GM18951 (cell line): ENCODE measurements at regions not wholly inside any gene's neighbourhood (a gene's known extent, or its start where the extent isn't known, plus 50 kb on each side); places are given as distances from the start of the nearest gene placed in this dataset.
"Not testable (repeated sequence)": the region's sequence is repeated elsewhere in the genome, so short reads cannot be mapped to it uniquely, and the experiment has no call there.

Experiments used
- POLR2A ChIP-seq: IDR thresholded peaks from 4 replicates; pipeline ENCODE4 v1.6.1; 2011; ENCODE audit warnings: mild to moderate bottlenecking; ENCODE audit not compliant: insufficient read length, insufficient read depth; ENCODE audit errors: extremely low read depth
- in situ Hi-C: fragments of 300-500 bp; cut with MboI; formaldehyde crosslinking; loops from one replicate; pipeline ENCODE4 v1.12.0; 2022; ENCODE audit warnings: low sequenced_read_pairs, mixed read lengths, inconsistent platforms; ENCODE audit not compliant: unreplicated experiment

DNA sequence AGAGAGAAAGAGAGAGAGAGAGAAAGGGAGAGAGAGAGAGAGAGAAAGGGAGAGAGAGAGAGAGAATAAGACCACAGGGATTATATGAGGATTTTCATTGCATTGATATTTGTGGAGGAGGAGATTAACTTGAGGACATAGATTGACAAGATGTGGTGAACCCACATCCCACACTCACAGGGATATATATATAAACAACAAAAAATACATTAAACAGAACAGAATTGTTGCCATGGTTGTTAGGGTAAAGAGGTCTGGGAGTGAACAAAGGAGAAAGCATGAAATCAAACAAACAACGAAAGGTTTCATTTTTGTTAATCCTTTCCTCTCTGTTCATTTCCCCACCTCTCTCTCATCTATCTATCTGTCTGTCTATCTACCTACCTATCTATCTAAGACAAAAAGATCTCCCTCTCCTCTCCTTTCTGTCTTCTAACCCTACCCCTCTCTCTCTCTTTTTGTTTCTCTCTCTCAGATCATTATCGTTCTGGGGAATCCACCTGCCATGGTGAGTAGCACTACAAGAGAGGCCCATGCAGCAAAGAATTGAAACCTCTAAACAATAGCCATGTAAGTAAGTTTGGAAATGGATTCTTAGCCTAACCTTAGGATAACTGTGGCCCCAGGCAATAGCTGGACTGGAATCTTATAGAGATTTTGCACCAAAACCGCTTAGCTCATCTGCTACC lies 280.9 kb downstream of the RAP2B start:
- TF ChIP-seq POLR2A = no peak
- in situ Hi-C loops = no loop called here

GRCh38 chr3:153443961-153444360 lies 281.9 kb downstream of the RAP2B start:
- no peak for TF ChIP-seq POLR2A
- in situ Hi-C loops = no loop called here

DNA sequence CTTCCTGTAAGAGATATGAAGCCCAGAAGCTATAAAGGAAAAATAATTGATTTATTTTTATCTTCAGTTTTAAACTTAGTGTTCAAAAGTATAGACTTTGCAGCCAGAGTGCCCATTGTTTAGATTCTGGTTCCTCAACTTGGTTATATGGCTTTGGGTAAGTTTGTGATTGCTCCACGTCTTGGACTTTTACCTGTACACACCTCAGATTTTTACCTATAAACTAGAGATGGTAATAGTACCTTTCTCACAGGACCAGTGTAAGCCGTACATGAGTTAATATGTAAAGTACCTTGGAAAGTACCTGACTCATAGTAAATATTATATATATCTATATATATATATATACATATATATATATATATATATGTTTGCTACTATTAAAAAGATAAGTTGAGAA lies 283.8 kb downstream of the RAP2B start:
- in situ Hi-C loops = no loop called here
- TF ChIP-seq POLR2A = no peak

DNA sequence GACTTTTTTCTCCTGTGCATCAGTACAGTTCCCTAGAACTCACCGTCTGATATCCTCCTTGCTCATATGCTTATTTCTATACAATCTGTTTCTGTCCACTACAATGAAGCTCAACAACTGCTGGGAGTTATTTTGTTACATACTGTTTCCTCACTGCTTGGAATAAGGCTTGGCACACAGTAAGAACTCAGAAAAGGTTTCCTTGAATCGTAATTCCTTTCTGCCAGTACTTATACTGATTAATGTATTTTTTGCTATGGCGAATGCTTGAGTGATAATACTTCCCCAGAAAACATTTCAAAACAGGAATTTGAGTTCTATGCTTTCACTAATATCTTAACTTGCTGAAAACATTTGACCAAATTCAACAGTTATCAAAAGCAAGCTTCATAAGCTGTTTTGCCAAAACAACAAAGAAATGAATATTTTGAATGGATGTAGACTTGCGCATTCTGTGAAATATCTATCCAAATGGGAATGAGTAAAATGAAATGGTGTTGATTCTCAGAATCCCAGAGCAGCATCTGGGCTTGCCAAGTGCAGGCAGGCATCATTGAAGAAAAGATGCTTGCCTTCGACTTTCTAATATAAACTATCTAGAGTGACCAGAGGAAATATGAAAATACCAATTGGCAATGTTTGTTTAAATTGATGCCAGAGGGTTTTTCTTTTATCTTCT lies 286.3 kb downstream of the RAP2B start:
- in situ Hi-C loops = no loop called here
- TF ChIP-seq POLR2A = no peak

- in situ Hi-C loops = no loop called here
- TF ChIP-seq POLR2A = no peak
These were observed 295.0 kb downstream of the RAP2B start for GRCh38 chr3:153456833-153457545.

- no peak for TF ChIP-seq POLR2A
- in situ Hi-C loops = no loop called here
These were observed 296.9 kb downstream of the RAP2B start for GRCh38 chr3:153458881-153459280.

GRCh38 chr3:153462545-153462944 lies 300.5 kb downstream of the RAP2B start:
- in situ Hi-C loops = no loop called here
- TF ChIP-seq POLR2A = no peak

DNA sequence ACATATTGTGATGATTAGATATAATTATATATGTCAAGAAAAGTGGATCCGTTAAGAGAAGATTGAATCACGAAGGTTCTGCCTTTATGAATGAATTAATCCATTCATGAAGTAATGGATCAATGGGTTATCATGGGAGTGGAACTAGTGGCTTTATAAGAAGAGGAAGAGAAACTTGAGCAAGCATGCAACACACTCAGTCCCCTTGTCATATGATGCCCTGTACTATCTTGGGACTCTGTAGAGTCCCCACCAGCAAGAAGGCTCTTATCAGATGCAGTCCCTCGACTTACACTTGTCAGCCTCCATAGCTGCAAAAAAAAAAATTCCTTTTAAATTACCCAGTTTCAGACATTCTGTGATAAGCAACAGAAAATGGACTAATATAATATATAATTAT lies 301.9 kb downstream of the RAP2B start:
- in situ Hi-C loops = no loop called here
- no peak for TF ChIP-seq POLR2A

DNA sequence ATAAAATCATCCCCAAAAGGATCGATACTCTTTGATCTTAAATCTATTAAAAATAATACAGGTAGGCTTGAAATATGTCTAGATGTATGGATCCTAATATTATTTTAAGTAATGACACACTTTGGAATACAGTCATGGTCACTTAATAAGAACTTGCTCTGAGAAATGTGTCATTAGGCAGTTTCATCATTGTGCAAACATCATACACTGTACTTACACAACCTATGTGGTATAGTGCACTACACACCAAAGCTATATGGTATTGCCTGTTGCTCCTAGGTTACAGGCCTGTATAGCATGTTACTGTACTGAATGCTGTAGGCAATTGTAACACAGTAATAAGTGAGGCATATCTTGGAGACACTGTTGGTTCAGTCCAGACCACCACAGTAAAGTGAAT lies 307.1 kb downstream of the RAP2B start:
- in situ Hi-C loops = no loop called here
- TF ChIP-seq POLR2A = no peak

GRCh38 chr3:153484842-153485241 lies 322.8 kb downstream of the RAP2B start:
- no peak for TF ChIP-seq POLR2A
- in situ Hi-C loops = no loop called here

GRCh38 chr3:153495422-153495821 lies 333.4 kb downstream of the RAP2B start:
- TF ChIP-seq POLR2A = no peak
- in situ Hi-C loops = no loop called here

DNA sequence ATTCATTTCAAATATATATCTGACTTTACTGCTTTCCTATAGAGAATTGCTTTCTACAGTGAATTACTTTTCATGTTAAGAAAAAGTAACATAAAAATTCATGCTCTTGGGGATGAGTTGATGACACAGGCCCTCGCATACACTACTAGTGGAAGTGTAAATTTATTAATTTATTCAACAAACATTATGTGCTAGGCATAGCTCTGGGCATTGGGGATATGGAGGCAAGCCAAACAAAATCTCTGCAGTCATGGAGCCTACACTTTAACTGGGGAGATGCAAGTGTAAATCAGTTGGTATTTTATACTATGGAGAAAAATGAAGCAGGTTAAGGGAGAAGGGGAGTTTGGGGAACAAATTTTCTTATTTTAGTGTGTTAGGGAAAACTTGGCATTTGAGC lies 340.7 kb downstream of the RAP2B start:
- in situ Hi-C loops = no loop called here
- no peak for TF ChIP-seq POLR2A

- in situ Hi-C loops = no loop called here
These were observed 341.8 kb downstream of the RAP2B start for GRCh38 chr3:153503873-153504272.

GRCh38 chr3:153506205-153506604 lies 344.2 kb downstream of the RAP2B start:
- in situ Hi-C loops = not testable (repeated sequence)

More at GRCh38 chr3:153503873-153504272, 341.8 kb downstream of the RAP2B start:
- no peak for TF ChIP-seq POLR2A

DNA sequence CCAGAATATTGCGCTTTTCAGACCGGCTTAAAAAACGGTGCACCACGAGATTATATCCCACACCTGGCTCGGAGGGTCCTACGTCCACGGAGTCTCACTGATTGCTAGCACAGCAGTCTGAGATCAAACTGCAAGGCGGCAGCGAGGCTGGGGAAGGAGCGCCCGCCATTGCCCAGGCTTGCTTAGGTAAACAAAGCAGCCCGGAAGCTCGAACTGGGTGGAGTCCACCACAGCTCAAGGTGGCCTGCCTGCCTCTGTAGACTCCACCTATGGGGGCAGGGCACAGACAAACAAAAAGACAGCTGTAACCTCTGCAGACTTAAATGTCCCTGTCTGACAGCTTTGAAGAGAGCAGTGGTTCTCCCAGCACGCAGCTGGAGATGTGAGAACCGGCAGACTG lies 344.7 kb downstream of the RAP2B start:
- in situ Hi-C loops = not testable (repeated sequence)
